CD14-positive monocyte (primary cell): ENCODE measurements at regions not wholly inside any gene's neighbourhood (a gene's known extent, or its start where the extent isn't known, plus 50 kb on each side); places are given as distances from the start of the nearest gene placed in this dataset.

Experiments used
- DNase-seq, 3 donors: peaks; one replicate each; pipeline ENCODE4 v3.0.0-alpha.2; 2011 to 2022
- H2AFZ ChIP-seq: 2 replicates; pipeline ENCODE4 v1.6.0; 2012; ENCODE audit warnings: mild to moderate bottlenecking, low read depth, low read length, inconsistent platforms; ENCODE audit not compliant: insufficient read depth, poor library complexity, severe bottlenecking
- H3K27ac ChIP-seq, 2 donors: 1 replicate in 1 of 2; 2 replicates in 1 of 2; pipeline ENCODE4 v1.5.1; 2012 to 2013; ENCODE audit warnings: low read length in 2 of 2, control low read depth in 1 of 2, inconsistent platforms in 1 of 2, low read depth in 1 of 2, mild to moderate bottlenecking in 1 of 2
- H3K27me3 ChIP-seq, 2 donors: one replicate each; pipeline versions ENCODE4 v1.6.0 to v1.6.1; 2011 to 2013; ENCODE audit warnings: low read length in 2 of 2; ENCODE audit not compliant: control insufficient read depth in 2 of 2, insufficient read depth in 2 of 2
- H3K36me3 ChIP-seq, 2 donors: replicated peaks in 1 of 2; 1 replicate in 1 of 2; 2 replicates in 1 of 2; pipeline versions ENCODE4 v1.5.1 to v1.6.1; 2012 to 2013; ENCODE audit warnings: low read length in 2 of 2, control low read depth in 1 of 2, inconsistent platforms in 1 of 2, mild to moderate bottlenecking in 1 of 2; ENCODE audit not compliant: insufficient read depth in 2 of 2, control insufficient read depth in 1 of 2
- H3K4me1 ChIP-seq, 2 donors: 1 replicate in 1 of 2; 2 replicates in 1 of 2; pipeline versions ENCODE4 v1.5.1 to v1.6.1; 2012 to 2013; ENCODE audit warnings: low read length in 2 of 2, control low read depth in 1 of 2, inconsistent platforms in 1 of 2, mild to moderate bottlenecking in 1 of 2, moderate library complexity in 1 of 2; ENCODE audit not compliant: insufficient read depth in 2 of 2, control insufficient read depth in 1 of 2
- H3K4me2 ChIP-seq: replicated peaks from 2 replicates; pipeline ENCODE3; 2012; ENCODE audit warnings: low read length, moderate library complexity, mild to moderate bottlenecking; ENCODE audit not compliant: poor library complexity, severe bottlenecking; ENCODE audit errors: extremely low read depth
- H3K4me3 ChIP-seq, 3 experiments: fragments of 200-600 bp in 1 of 3; sonication (generic) in 1 of 3; replicated peaks in 1 of 3; 1 replicate in 2 of 3; 2 replicates in 1 of 3; pipeline ENCODE4 v1.5.1; 2011 to 2013; ENCODE audit warnings: low read length in 3 of 3, mild to moderate bottlenecking in 3 of 3, control low read depth in 2 of 3, low read depth in 2 of 3, inconsistent platforms in 1 of 3, moderate library complexity in 1 of 3
- H3K79me2 ChIP-seq: 2 replicates; pipeline ENCODE4 v1.6.0; 2012; ENCODE audit warnings: mild to moderate bottlenecking, control low read depth, inconsistent platforms, low read length, moderate library complexity; ENCODE audit not compliant: insufficient read depth
- H3K9ac ChIP-seq: 2 replicates; pipeline ENCODE4 v1.6.0; 2017; ENCODE audit warnings: low read length, mild to moderate bottlenecking; ENCODE audit not compliant: insufficient read depth, poor library complexity, severe bottlenecking
- H3K9me3 ChIP-seq, 2 donors: replicated peaks in 1 of 2; 1 replicate in 1 of 2; 2 replicates in 1 of 2; pipeline versions ENCODE4 v1.5.1 to v1.6.1; 2012 to 2013; ENCODE audit warnings: low read length in 2 of 2, control low read depth in 1 of 2; ENCODE audit not compliant: control insufficient read depth in 1 of 2, insufficient read depth in 1 of 2
- H4K20me1 ChIP-seq: 2 replicates; pipeline ENCODE4 v1.6.0; 2012; ENCODE audit warnings: mild to moderate bottlenecking, low read length, control low read depth, moderate library complexity; ENCODE audit not compliant: insufficient read depth
- H3K27ac Mint-ChIP-seq, 7 donors: one replicate each; pipeline ENCODE4 v1.8.0; 2020; ENCODE audit warnings: mild to moderate bottlenecking in 7 of 7, mixed read lengths in 7 of 7, moderate library complexity in 6 of 7, inconsistent platforms in 2 of 7
- H3K27me3 Mint-ChIP-seq, 3 donors: one replicate each; pipeline ENCODE4 v1.8.0; 2021 to 2022; ENCODE audit warnings: low read depth in 3 of 3, mild to moderate bottlenecking in 3 of 3, mixed read lengths in 3 of 3, moderate library complexity in 3 of 3, inconsistent platforms in 1 of 3
- H3K36me3 Mint-ChIP-seq, 2 donors: one replicate each; pipeline ENCODE4 v1.8.0; 2020; ENCODE audit warnings: mixed read lengths in 2 of 2, inconsistent platforms in 1 of 2, mild to moderate bottlenecking in 1 of 2
- H3K4me1 Mint-ChIP-seq: one replicate; pipeline ENCODE4 v1.8.0; 2020; ENCODE audit warnings: mild to moderate bottlenecking, mixed read lengths
- H3K4me3 Mint-ChIP-seq, 2 donors: one replicate each; pipeline ENCODE4 v1.8.0; 2020; ENCODE audit warnings: mild to moderate bottlenecking in 2 of 2, mixed read lengths in 2 of 2, moderate library complexity in 1 of 2
- H3K9me3 Mint-ChIP-seq, 7 donors: one replicate each; pipeline ENCODE4 v1.8.0; 2020 to 2022; ENCODE audit warnings: mixed read lengths in 7 of 7, mild to moderate bottlenecking in 6 of 7, moderate library complexity in 6 of 7, inconsistent platforms in 2 of 7
- WGBS: methylation state at CpG from one replicate; pipeline ENCODE4 v1.1.5; 2013; ENCODE audit warnings: missing lambda C conversion rate; ENCODE audit not compliant: insufficient coverage; 5-methylcytosine and 5-hydroxymethylcytosine counted together
- intact Hi-C, 2 donors: fragments of 100-400 bp; cut with micrococcal nuclease; formaldehyde crosslinking; loops; one replicate each; pipeline versions ENCODE4 v1.15.0 to v1.15.1; 2023
- TF ChIP-seq, protein P1 (sequence below): fragments of 200-600 bp; IDR thresholded peaks from one replicate; pipeline ENCODE4 v1.8.0; 2022; ENCODE audit warnings: antibody characterized with exemption, mild to moderate bottlenecking

DNA sequence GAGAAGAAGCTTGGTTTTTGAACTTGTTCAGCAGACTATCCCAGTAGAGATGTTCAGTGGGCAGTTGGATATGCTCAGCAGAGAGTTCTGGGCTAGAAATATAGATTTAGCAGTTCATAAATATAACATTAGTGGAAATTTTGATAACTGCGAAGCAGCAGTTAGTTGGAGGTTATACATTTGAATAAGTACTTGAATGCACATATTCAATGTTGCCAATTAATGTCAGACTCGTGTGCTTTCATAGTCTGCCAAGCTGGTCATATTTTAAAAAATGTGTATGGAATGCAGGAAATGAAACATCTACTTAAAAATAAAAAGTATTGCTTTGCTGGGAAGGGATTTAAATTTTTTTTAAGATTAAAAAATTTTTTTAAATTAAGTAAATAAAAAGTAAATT is 92.5 kb upstream of the E2F3 start:
- no peak overlapping the region for H3K27ac Mint-ChIP-seq
- TF ChIP-seq, protein P1, sequence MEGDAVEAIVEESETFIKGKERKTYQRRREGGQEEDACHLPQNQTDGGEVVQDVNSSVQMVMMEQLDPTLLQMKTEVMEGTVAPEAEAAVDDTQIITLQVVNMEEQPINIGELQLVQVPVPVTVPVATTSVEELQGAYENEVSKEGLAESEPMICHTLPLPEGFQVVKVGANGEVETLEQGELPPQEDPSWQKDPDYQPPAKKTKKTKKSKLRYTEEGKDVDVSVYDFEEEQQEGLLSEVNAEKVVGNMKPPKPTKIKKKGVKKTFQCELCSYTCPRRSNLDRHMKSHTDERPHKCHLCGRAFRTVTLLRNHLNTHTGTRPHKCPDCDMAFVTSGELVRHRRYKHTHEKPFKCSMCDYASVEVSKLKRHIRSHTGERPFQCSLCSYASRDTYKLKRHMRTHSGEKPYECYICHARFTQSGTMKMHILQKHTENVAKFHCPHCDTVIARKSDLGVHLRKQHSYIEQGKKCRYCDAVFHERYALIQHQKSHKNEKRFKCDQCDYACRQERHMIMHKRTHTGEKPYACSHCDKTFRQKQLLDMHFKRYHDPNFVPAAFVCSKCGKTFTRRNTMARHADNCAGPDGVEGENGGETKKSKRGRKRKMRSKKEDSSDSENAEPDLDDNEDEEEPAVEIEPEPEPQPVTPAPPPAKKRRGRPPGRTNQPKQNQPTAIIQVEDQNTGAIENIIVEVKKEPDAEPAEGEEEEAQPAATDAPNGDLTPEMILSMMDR: no peak
- Histone ChIP-seq H3K27me3 (no peaks in the 10 kb centered on the region), H3K9ac (no peak overlapping the region), H3K9me3 (no peaks in the 10 kb centered on the region), H2AFZ (no peak overlapping the region), H3K36me3 (no peaks in the 10 kb centered on the region), H3K4me1 (no peaks in the 10 kb centered on the region), H3K4me2 (no peak overlapping the region), H3K27ac (no peak overlapping the region), H3K79me2 (no peaks in the 10 kb centered on the region), H4K20me1 (no peaks in the 10 kb centered on the region), H3K4me3 (no peak overlapping the region)
- H3K4me1 Mint-ChIP-seq: no peaks in the 10 kb centered on the region
- H3K27me3 Mint-ChIP-seq: peaks cover 0 to 6% (median 3%) of the 10 kb centered on the region in 3 donors
- DNase-seq: no peak
- no CpG with 5 or more reads among the region's 2 CpGs for WGBS
- H3K4me3 Mint-ChIP-seq: no peak overlapping the region
- H3K9me3 Mint-ChIP-seq: peaks cover 0 to 3% (median 0%) of the 10 kb centered on the region in 7 donors
- H3K36me3 Mint-ChIP-seq: no peaks in the 10 kb centered on the region
- intact Hi-C loops: no loop called here

DNA sequence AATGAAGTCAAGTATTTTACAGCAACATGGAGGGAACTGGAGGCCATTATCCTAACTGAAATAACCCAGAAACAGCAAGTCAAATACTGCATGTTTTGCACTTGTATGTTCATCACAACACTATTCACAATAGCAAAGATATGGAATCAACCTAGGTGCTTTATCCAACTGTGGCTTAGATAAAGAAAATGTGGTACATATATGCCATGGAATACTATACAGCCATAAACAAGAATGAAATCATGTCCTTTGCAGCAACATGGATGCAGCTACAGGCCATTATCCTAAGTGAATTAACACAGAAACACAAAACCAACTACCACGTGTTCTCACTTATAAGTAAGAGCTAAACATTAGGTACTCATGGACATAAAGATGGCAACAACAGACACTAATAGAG is 91.5 kb upstream of the E2F3 start:
- H3K4me3 ChIP-seq: no peak overlapping the region
- no peak overlapping the region for H2AFZ ChIP-seq
- Mint-ChIP-seq H3K27ac (no peak overlapping the region), H3K9me3 (peaks cover 0 to 3% (median 0%) of the 10 kb centered on the region in 7 donors), H3K36me3 (no peaks in the 10 kb centered on the region), H3K27me3 (peaks cover 0 to 6% (median 3%) of the 10 kb centered on the region in 3 donors), H3K4me1 (no peaks in the 10 kb centered on the region), H3K4me3 (no peak overlapping the region)
- no peaks in the 10 kb centered on the region for H3K27me3 ChIP-seq
- TF ChIP-seq, protein P1: no peak
- no peaks in the 10 kb centered on the region for H3K9me3 ChIP-seq
- no peaks in the 10 kb centered on the region for H3K4me1 ChIP-seq
- no peak overlapping the region for H3K27ac ChIP-seq
- no peak overlapping the region for H3K9ac ChIP-seq
- no peaks in the 10 kb centered on the region for H3K36me3 ChIP-seq
- H3K4me2 ChIP-seq: no peak overlapping the region
- intact Hi-C loops: no loop called here
- DNase-seq: no peak
- WGBS: no CpG with 5 or more reads among the region's 1 CpG
- H3K79me2 ChIP-seq: no peaks in the 10 kb centered on the region
- H4K20me1 ChIP-seq: no peaks in the 10 kb centered on the region
